Tibial artery (tissue), 4 donors: ENCODE measurements at regions not wholly inside any gene's neighbourhood (a gene's known extent, or its start where the extent isn't known, plus 50 kb on each side); places are given as distances from the start of the nearest gene placed in this dataset.

ENCODE experiments used
- DNase-seq, 2 donors: peaks; one replicate each; pipeline ENCODE4 v3.0.0-alpha.2; 2019
- H3K27ac ChIP-seq, 2 donors: fragments of 200-600 bp; sonication (generic) in 1 of 2; 1 replicate in 1 of 2; 2 replicates in 1 of 2; pipeline ENCODE4 v1.5.1; 2018 to 2019; ENCODE audit warnings: mild to moderate bottlenecking in 1 of 2
- H3K27me3 ChIP-seq, 2 donors: fragments of 200-600 bp; sonication (generic) in 1 of 2; one replicate each; pipeline versions ENCODE4 v1.5.1 to v1.6.0; 2016 to 2019
- H3K36me3 ChIP-seq, 3 donors: fragments of 200-600 bp; sonication (generic) in 2 of 3; one replicate each; pipeline ENCODE4 v1.5.1; 2016 to 2019; ENCODE audit warnings: mild to moderate bottlenecking in 2 of 3
- H3K4me1 ChIP-seq, 4 donors: fragments of 200-600 bp; sonication (generic) in 2 of 4; 1 replicate in 3 of 4; 2 replicates in 1 of 4; pipeline ENCODE4 v1.5.1; 2016 to 2019
- H3K4me3 ChIP-seq, 2 donors: fragments of 200-600 bp; sonication (generic) in 1 of 2; 1 replicate in 1 of 2; 2 replicates in 1 of 2; pipeline ENCODE4 v1.5.1; 2018 to 2019; ENCODE audit warnings: mild to moderate bottlenecking in 2 of 2
- H3K9me3 ChIP-seq, 3 donors: fragments of 200-600 bp; sonication (generic) in 1 of 3; one replicate each; pipeline ENCODE4 v1.5.1; 2016 to 2019
- intact Hi-C: fragments of 100-400 bp; cut with DNase I; formaldehyde crosslinking; loops from one replicate; pipeline ENCODE4 v1.15.0; 2023; ENCODE audit warnings: low total_unique reads
- TF ChIP-seq, protein P1 (sequence below), 2 experiments: fragments of 200-600 bp in 1 of 2; fragments of 450-650 bp in 1 of 2; IDR thresholded peaks; one replicate each; pipeline ENCODE4 v1.5.1; 2017 to 2019; ENCODE audit warnings: antibody characterized with exemption in 2 of 2, mild to moderate bottlenecking in 1 of 2, moderate library complexity in 1 of 2

DNA sequence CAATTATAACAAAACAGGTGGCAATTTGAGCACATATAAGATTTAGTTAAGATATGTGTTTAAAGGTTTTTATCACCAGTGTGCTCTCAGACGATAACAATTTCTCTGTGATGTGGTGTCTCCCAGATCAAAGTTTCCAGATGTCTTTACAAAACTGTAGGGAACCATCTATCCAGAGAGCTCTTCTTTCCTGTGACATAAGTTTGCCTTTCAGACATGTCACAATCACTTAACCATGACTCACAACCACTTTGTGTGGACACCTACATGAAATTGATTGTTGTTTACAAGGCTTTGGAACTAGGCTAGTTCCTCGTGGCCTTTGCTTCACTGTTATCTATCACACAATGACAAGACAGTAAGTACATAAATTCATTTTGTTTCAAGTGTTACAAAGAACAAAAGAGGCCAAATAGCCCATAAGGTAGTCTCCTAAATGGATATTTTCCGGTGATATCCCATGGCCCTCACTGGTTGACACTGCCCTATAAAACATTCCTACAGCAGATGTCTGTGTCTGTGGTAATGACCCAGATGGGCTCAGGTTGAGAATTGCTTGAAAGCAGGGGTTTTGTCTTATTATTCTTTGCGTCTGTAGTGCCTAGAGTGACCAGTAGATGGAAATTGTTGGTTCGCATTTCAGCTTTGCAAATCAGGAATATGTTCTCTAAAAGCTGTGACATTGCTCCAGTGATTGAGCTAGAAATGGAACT lies 297.8 kb upstream of the FAM241A start:
- H3K9me3 ChIP-seq, result no peaks in the 10 kb centered on the region
- H3K27me3 ChIP-seq, result no peaks in the 10 kb centered on the region
- TF ChIP-seq, protein P1, sequence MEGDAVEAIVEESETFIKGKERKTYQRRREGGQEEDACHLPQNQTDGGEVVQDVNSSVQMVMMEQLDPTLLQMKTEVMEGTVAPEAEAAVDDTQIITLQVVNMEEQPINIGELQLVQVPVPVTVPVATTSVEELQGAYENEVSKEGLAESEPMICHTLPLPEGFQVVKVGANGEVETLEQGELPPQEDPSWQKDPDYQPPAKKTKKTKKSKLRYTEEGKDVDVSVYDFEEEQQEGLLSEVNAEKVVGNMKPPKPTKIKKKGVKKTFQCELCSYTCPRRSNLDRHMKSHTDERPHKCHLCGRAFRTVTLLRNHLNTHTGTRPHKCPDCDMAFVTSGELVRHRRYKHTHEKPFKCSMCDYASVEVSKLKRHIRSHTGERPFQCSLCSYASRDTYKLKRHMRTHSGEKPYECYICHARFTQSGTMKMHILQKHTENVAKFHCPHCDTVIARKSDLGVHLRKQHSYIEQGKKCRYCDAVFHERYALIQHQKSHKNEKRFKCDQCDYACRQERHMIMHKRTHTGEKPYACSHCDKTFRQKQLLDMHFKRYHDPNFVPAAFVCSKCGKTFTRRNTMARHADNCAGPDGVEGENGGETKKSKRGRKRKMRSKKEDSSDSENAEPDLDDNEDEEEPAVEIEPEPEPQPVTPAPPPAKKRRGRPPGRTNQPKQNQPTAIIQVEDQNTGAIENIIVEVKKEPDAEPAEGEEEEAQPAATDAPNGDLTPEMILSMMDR (IDR thresholded peaks at IDR 0.05), result no peak
- no peaks in the 10 kb centered on the region for H3K4me1 ChIP-seq
- no peaks in the 10 kb centered on the region for H3K36me3 ChIP-seq
- H3K4me3 ChIP-seq, result no peak overlapping the region
- DNase-seq, result no peak
- intact Hi-C loops, result no loop called here
- no peak overlapping the region for H3K27ac ChIP-seq

DNA sequence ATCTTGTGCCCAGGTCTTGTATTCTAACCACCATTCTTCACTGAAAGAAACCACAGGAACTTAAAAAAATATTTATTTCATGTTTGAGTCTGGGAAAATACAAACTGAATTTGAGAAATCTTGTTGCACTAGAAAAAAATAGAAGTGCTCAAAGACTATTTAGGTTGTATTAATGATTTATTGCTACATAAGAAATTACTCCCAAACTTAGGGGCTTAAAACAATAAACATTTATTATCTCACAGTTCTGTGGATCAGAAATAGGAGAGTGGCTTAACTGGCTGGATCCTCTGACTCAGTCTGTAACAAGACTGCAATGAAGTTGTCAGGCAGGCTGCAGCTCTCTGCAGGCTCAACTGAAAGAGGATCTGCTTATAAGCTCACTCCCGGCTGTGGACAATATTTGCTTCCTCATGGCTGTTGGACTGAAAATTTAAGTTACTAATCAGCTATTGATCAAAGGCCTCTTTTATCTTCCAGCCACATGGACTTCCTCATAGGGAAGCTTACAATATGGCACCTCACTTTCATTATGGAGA lies 295.4 kb upstream of the FAM241A start:
- no peaks in the 10 kb centered on the region for H3K9me3 ChIP-seq
- intact Hi-C loops, result loop anchor here (5.0 kb wide), 1 partner anchor 208 kb away; no protein-coding TSS in a partner anchor
- H3K27ac ChIP-seq, result no peak overlapping the region
- no peaks in the 10 kb centered on the region for H3K27me3 ChIP-seq
- H3K36me3 ChIP-seq, result no peaks in the 10 kb centered on the region
- DNase-seq, result no peak
- TF ChIP-seq, protein P1 (IDR thresholded peaks at IDR 0.05), result no peak
- H3K4me3 ChIP-seq, result no peak overlapping the region
- no peaks in the 10 kb centered on the region for H3K4me1 ChIP-seq

DNA sequence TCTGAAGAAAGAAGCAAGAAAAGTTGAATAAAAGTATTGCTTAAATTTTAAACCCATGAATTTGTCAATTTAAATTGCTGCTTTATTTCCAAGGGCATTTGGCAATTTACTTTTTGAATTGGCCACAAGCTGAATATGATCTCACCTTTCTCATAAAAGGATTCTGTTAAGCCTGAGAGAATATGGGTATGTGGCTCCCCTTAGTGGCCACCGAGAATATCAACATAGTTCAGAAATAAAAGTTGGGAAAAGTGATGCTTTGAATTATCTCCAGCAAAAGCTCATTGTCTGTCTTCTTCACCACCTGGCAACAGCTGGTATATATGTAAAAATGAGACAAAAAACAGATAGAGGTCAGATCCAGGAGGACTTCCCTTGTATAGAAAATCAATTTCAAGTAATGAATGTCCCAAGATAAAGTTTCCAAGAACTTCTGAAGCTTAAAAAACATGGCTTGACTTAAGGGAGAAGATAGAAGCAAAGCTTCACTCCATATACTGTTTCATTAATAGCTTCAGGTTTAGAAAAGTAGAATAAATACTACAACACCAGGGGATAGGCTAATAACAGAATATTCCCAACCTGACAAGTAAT lies 290.7 kb upstream of the FAM241A start:
- no peak overlapping the region for H3K4me3 ChIP-seq
- intact Hi-C loops, result loop anchor here (5.0 kb wide), 2 partner anchors 212 to 222 kb away; no protein-coding TSS in a partner anchor
- H3K27ac ChIP-seq, result no peak overlapping the region
- H3K4me1 ChIP-seq, result no peaks in the 10 kb centered on the region
- TF ChIP-seq, protein P1 (IDR thresholded peaks at IDR 0.05), result peak; percentile 55 to 60
- DNase-seq, result no peak
- no peaks in the 10 kb centered on the region for H3K9me3 ChIP-seq
- H3K36me3 ChIP-seq, result no peaks in the 10 kb centered on the region
- no peaks in the 10 kb centered on the region for H3K27me3 ChIP-seq

DNA sequence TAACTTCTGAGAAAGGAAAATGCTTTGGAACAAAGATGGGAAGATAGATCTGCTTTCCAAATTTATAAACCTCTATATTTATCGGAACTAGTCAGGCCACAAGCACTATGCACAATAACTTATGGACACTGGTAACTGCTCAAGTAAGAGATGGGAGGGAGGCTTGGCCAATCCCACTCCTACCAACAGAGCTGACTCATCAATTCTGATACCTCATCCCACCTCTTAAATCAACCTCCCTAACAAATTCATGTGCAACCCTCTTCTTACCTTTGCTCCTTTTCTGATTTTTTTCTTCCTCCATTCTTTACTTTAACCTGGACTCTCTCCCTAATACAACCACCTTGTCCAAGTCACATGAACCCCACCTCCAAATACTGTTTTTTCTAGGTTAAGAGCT lies 289.9 kb upstream of the FAM241A start:
- Histone ChIP-seq H3K4me3 (no peak overlapping the region), H3K9me3 (no peaks in the 10 kb centered on the region), H3K36me3 (no peaks in the 10 kb centered on the region), H3K27me3 (no peaks in the 10 kb centered on the region), H3K27ac (no peak overlapping the region), H3K4me1 (no peaks in the 10 kb centered on the region)
- TF ChIP-seq, protein P1 (IDR thresholded peaks at IDR 0.05), result no peak
- intact Hi-C loops, result loop anchor here (5.0 kb wide), 1 partner anchor 223 kb away; no protein-coding TSS in a partner anchor
- DNase-seq, result no peak

DNA sequence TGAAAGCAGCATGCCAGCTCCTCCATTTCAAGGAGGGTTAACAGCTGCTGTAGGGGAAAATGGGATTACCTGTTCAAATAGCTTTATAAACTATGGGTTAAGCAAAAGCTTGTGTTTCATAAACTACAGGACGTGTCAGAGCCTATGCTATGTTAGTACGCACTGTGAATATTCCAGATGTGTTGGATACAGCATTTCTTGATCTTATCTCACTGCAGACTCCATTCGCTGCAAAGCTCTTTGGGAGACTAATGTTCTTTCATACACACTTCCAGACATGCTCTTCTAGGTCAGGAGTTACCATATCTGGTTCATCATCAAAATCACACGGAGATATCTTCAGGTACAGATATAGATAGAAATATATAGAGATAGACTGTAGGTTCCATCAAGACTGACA lies 281.2 kb upstream of the FAM241A start:
- DNase-seq, result no peak
- intact Hi-C loops, result no loop called here
- Histone ChIP-seq H3K4me1 (no peaks in the 10 kb centered on the region), H3K27me3 (no peaks in the 10 kb centered on the region), H3K36me3 (no peaks in the 10 kb centered on the region), H3K27ac (no peak overlapping the region), H3K9me3 (no peaks in the 10 kb centered on the region), H3K4me3 (no peak overlapping the region)
- TF ChIP-seq, protein P1 (IDR thresholded peaks at IDR 0.05), result no peak
